GM12874 (cell line): ENCODE measurements at regions not wholly inside any gene's neighbourhood (a gene's known extent, or its start where the extent isn't known, plus 50 kb on each side); places are given as distances from the start of the nearest gene placed in this dataset.

ENCODE experiments used
- TF ChIP-seq, protein P1 (sequence below): IDR thresholded peaks from 2 replicates; pipeline ENCODE4 v1.5.1; 2011; ENCODE audit warnings: low read depth, mild to moderate bottlenecking, control low read depth, low read length, moderate library complexity; ENCODE audit not compliant: insufficient read depth

DNA sequence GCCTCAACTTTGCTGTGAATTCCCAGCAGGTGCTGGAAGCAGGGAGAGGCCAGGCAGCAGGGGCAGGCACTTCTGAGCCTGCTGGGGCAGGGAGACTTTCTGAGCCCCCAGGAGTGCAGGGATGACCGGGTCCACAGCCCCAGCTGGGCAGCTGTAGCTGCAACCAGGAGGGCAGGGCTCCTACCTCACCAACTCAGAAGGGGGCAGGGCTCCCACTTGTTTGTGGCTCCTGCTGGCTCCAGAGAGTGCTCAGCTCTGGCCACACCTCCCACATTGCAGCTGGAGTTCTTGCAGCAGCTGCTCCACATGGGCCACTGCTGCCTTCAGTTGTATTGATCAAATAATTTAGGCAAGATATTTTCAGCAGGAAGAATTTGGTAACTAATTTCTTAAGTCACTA, 812.3 kb downstream of the NSUN3 start:
- TF ChIP-seq, protein P1, sequence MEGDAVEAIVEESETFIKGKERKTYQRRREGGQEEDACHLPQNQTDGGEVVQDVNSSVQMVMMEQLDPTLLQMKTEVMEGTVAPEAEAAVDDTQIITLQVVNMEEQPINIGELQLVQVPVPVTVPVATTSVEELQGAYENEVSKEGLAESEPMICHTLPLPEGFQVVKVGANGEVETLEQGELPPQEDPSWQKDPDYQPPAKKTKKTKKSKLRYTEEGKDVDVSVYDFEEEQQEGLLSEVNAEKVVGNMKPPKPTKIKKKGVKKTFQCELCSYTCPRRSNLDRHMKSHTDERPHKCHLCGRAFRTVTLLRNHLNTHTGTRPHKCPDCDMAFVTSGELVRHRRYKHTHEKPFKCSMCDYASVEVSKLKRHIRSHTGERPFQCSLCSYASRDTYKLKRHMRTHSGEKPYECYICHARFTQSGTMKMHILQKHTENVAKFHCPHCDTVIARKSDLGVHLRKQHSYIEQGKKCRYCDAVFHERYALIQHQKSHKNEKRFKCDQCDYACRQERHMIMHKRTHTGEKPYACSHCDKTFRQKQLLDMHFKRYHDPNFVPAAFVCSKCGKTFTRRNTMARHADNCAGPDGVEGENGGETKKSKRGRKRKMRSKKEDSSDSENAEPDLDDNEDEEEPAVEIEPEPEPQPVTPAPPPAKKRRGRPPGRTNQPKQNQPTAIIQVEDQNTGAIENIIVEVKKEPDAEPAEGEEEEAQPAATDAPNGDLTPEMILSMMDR = no peak

DNA sequence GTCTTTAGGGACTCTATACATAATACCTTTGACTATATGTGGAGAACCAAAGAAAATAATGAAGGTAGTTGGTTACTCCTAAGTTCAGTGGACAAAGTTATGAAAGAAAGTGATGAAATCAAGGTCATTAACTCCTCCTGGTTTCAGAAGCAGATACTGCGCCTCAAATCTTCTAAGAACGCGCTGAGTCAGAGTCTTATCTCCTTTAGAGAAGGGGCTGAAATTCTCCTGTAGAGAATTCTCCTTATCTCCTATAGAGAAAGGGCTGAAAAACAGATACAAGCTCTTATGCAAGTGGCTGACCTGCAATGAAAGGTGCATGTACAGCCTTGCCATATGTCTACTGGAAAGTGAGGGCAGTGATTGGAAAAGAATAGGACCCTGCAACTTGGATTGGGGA, 824.2 kb downstream of the NSUN3 start:
- TF ChIP-seq, protein P1 = no peak

DNA sequence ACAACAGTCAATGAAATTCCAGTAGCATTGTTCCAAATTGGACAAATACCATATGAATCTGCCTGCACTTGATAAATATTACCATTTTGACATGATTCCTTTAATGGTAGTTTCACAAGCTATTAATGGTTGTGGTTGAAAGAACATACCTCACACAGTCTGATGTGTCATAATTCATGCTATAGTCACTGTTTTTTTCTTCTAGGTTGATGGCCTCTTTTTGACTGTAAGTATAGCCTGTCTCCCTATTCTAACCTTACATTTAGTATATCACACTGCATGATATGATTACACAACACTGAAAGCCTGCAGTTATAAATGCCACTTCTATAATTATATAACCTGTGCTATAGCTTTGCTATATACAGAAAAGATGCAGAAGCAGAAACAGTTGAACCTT, 834.1 kb downstream of the NSUN3 start:
- TF ChIP-seq, protein P1 = no peak

DNA sequence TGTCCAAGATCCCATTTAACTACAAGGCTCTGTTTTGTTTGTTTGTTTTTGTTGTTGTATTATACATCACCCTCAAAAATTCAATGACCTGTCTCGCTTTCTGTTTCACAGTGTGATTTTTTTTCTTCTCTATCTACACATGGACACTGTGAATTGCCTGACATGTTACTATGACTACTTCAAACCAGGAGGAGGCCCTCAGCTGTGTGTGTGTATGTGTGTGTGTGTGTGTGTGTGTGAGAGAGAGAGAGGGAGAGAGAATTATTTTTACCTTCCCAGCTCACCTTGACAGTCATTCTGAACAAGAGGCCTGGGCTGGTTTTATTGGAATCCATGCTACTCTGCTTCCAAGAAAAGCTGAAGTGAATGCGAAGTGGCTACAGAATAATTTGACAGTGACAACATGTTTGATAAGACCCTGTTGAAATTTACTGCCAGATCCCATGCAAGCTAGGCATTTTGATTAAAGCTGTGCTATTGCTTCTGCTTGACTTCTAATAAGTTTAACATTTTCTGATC, 841.4 kb downstream of the NSUN3 start:
- TF ChIP-seq, protein P1 = no peak

DNA sequence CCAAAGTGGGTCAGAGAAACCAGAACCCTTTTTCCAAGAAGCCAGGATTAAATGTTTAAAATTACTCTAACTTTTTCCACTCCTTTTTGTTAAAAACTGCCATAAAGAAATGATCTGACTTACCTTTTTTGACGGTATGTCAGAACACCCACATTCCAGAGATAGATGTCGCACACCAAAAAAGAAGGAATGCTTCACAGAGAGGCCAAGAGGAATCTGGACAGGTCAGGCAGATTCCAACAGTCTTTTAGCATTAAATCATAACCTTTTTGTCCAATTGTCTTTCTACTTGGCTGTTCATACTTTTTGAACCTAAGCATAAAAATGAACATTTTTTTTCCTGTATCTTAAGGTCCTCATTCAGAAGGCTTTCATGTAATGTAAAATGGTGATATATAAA, 846.9 kb downstream of the NSUN3 start:
- TF ChIP-seq, protein P1 = no peak

DNA sequence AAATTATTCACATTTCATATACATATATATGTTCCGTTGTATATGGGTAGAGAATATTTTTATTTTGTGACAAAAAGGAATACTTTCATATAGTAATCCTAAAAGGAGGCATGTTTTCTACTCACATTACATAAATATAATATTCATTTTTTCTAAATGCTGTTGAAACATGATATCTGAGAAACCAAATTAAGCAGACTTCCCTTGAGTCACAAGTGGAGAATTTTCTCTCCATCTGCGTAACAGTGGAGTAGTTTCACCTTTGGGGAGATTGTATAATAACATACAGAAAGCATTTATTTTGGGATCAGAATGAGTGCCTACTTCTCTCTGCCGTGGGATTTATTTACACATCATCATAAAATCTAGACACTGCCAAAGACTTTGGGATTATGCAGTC, 849.8 kb downstream of the NSUN3 start:
- TF ChIP-seq, protein P1 = no peak

DNA sequence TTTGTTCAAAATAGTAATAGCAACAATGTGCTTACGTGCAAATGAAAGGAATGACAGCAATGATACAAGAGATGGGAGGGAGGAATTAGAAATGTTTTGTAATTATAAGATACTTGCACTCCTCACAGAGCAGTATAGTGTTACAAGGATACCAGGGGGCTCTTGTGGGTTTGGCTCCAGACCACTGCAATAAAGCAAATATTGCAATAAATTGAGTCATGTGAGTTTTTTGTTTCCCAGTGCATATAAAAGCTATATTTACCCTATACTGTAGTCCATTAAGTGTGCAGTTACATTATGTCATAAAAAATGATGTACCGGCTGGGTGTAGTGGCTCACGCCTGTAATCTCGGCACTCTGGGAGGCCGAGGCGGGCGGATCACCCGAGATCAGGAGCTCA, 864.3 kb downstream of the NSUN3 start:
- TF ChIP-seq, protein P1 = no peak
